Transverse colon (tissue), 3 donors: ENCODE measurements at regions not wholly inside any gene's neighbourhood (a gene's known extent, or its start where the extent isn't known, plus 50 kb on each side); places are given as distances from the start of the nearest gene placed in this dataset.

Experiments
- CTCF ChIP-seq, 5 experiments: fragments of 200-600 bp in 3 of 5; fragments of 450-650 bp in 2 of 5; sonication (generic) in 3 of 5; IDR thresholded peaks; 1 replicate in 2 of 5; 2 replicates in 3 of 5; pipeline ENCODE4 v1.5.1; 2016 to 2017; ENCODE audit warnings: antibody characterized with exemption in 5 of 5, inconsistent platforms in 3 of 5, mild to moderate bottlenecking in 2 of 5, moderate library complexity in 1 of 5
- EP300 ChIP-seq: sonication (generic); formaldehyde crosslinking; IDR thresholded peaks from one replicate; pipeline ENCODE4 v1.6.1; 2017; ENCODE audit warnings: antibody characterized with exemption, low read depth

GRCh38 chr4:74613266-74613665 is 168.3 kb downstream of the AREG start:
- TF ChIP-seq CTCF (IDR thresholded peaks at IDR 0.05) (no peak), EP300 (no peak)
